ENCODE measurements at regions not wholly inside any gene's neighbourhood (a gene's known extent, or its start where the extent isn't known, plus 50 kb on each side); places are given as distances from the start of the nearest gene placed in this dataset.

DNA sequence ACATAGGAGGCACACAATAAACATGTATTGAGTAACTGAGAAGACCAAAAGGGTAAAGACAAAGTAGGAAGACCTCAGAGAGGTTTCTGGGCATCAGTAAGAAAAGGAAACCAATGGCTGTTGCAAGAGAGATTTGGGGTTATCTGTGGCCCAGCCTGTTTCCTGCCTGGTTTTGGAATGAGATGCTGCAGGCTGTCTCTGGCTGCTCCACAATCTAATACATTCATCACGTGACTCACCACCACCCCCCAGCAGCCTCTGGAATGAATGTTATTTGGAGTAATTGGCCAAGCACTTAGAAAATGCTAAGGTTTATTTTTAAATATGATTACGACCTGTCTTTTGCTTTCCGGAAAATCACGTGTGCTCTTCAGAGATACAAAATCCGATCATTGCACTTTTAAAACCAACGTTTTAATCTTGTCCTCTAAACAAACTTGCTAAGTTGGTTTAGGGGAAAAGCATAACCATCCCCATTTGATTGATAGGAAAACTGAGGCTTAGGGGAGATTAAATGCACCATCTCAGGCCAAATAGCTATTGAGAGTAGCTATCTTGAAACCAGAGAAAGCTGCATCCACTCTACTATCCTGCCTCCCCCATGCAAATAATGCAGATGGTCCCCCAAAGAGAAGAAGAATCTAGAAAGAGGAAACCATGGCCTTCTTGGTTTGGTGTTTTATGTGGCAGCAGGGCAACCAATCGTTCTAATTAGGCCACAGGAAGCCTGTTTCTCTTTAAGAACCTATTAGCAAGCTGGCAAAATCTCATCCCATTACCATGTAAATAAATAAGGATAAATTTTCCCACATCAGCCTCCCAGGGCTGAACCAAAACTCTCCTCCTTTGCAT lies 151.8 kb upstream of the ADRA1B start:
- no peak for DNase-seq

DNA sequence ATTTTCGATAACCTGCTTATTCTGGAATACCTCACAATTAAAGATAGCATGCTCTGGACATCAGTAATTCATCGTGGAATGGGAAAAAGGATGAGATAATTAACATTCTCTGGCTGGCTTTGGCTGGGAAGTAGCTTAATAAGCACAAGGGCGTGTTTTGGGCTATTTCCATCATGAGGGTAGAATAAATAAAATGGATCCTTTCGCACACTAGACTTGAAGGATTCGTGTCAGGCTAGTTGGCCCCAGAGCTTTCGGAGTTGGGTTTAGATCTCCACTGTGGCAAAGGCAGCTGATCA lies 151.2 kb upstream of the ADRA1B start:
- no peak for DNase-seq

DNA sequence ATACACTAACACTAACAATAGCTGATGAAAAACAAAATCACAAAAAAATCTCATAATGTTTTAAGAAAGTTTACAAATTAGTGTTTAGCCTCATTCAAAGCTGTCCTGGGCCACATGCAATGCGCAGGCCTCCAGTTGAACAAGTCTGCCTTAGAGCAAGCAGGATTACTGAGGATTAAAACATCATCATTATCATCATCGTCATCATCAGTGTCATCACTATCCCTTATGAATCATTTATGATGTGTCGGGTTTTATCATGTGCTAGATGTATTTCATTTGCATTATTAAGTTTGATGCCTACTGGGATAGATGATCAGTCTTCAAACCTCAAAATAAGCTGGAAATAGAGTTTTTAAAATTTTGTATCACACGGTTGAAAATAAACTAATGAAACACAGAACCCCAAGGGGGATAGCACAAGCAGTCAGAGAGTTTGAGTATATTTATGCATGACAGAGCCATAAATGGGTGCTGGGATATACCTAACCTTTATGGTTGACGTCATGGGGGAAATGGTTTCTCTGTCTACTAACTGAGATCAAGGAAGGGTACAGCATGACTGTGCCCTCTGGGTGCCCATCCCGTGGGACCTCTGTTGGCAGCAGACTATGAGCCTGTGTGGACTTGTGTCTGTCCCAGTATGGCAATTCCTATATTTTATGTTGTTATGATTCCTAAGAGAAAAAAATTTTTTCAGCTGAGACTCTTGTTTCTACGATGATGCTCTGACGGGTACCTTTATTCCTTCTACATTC lies 150.3 kb upstream of the ADRA1B start:
- DNase-seq = no peak

DNA sequence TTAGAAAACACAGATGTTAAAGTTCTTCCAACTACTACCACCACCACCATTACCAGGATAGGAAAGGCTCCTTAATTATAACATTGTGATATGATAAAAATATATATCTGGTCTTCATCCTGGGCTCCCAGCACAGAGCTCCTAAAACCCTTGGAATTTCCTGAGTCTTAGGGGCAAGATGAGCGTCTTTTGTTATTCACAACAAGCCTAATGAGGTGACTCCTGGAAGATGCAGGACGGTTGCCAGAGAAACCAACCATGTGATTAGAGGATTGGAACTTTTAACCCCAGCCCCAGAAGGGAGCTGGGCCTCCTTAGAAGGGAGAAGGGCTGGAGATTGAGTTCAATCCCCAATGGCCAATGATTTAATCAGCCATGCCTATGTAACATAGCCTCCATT lies 148.0 kb upstream of the ADRA1B start:
- DNase-seq = no peak

DNA sequence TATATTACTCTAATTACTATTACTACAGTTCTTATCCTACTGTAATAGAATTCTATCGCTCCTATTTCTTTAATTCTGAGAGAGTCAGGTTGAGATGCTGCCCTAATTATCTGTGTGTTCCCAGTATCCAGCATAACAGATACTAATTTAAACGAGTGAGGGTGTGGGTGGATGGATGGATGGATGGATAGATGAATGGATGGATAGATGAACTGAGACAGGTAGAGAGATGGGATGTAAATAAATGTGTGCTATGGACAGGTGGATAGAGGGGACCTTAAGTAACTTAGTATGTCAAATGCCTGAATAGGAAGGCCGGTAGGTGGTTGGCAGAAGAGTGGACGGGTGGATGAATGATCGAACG lies 143.6 kb upstream of the ADRA1B start:
- DNase-seq = no peak

DNA sequence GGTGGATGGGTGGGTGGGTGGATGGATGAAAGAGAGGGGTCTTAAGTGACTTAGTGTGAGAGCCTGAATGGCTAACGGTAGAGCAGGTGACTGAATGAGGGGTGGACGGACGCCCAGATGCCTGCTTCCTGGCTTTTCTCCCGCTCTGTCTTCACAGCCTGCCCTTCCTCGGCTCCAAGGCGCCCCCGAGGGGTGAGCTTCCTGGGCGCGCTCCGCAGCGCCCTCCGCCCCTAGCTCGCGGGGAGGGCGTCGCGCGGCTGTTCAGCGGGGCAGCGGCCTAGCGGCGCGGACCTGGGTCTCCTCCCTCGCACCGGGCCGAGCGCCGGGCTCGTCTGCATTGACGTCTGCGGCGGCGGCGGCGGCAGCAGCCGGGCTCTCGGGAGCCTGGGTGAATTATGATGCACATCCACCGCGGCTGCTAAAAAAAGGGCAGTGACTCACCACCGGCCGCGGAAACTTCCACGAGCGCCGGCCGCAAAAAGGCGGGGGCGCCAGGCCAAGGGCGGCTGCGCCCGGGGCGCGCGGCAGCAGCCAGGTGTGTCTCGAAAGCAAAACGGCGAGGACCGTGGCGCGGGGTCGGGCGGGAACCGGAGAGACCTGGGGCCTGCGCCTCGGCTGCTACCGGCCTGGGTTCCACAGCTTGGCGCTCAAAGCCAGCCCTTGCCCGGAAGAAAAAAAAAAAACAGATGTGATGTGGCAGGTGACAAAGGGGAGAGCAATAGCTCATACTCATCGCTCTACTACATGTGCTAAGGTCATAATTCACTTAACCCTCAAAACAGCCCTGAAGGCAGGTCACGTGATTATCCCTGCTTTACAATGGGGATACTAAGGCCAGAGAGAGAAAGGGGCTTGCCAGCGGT lies 143.0 kb upstream of the ADRA1B start:
- DNase-seq = peak; percentile 25

DNA sequence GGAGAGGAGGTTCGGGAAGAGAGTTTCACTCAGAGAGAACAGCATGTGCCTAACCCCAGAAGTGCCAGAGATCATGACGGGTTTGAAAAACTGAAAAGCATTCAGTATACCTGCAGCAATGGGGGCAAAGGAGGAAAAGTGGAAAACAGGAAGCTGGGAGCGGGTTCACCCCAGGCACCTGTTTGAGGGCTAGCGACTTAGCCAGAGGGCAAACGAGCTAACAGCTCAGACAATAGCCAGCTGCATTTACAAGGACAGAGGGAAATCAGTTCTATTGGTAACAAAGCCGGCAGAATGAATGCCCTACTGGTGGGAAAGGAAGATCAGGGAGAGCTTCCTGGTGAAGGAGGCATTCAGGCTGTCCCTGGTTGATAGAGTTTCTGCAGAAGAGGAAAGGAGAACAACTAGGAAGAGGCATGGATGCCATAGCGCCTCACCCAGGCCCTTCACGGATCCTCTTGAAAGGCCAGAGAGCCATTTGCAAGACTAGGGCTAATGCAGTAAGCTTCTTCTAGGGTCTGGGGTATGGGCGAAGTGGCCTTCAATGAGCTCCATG lies 141.7 kb upstream of the ADRA1B start:
- DNase-seq = no peak

DNA sequence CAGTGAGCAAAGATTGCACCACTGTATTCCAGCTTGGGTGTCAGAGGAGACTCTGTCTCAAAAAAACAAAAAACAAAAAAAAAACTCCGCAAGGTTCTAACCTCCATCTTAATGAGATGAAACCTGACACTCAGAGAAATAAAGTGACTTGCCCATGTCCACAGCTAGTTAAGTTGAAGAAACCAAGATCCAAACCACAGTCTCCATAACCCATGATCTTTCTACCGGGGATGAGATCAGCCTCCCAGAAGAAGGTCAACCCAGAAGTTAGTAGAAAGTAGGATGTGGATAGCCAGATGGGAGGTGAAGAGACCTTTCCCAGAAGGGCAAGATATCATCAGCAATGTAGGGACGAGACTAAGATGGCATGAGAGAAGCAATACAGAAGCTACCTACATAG lies 140.4 kb upstream of the ADRA1B start:
- DNase-seq = no peak

DNA sequence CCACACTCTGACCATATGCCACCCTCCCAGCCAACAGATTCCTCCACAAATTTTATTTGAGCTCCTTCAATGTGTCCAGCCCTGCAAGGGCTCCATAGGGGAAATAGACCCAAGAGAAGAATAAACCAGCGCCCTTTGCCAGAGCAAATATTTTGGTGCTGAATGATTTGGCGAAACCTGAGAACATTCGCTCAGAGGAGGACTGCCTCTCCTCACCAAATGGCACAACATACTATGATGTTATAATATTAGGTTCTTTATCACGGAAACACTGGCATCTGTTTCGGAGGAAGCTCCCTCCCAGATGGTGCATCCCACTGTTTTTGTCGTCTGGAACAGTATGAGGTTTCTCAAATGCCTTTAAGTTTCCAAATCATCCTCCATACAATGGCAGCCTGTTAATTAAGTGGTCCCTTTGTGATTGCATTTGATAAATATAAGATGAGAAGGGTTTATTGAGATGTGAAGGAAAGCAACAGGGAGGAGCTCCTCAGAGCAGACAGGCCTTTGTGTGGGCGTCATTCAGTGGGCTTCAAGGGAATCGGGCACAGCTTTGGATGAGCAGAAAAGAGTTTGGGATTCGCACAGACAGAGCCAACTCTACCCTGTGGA lies 139.1 kb upstream of the ADRA1B start:
- no peak for DNase-seq

DNA sequence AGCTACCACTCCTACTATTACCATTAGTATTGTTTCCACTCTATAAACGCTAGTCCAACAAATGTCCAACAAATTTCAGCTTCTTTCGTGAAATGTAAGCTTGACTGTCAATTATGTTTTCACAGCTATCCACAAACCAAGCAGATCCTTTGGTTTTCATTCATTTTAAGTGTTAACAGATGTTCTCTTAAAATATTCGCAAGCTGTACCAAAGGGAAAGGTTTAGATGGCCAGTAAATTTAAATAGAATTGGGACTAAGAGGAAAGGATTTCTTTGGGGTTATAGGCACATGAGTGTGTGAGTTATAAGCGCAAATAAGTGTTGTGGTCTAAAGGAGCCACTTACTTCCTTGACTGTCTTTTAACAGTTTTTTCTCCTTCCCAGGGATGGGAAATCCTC lies 136.8 kb upstream of the ADRA1B start:
- DNase-seq = no peak

DNA sequence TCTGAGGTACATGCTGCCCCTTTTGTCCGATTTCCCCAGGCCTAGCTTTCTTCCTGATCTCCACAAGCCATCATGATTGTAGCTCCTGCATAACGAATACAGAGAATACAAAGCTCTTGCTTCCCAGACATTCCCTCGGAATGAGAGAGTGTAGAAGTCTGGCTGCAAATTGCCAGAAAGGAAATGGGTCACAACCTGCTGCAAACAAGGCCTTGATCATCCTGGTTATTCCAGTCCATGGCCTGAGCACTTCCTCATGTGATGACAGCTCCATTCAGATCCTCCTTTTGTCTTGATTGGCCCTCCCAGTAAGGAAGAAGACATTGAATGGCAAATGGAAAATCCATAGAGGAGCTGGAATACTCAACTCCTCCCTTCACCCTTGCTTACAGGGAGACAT lies 136.0 kb upstream of the ADRA1B start:
- no peak for DNase-seq

DNA sequence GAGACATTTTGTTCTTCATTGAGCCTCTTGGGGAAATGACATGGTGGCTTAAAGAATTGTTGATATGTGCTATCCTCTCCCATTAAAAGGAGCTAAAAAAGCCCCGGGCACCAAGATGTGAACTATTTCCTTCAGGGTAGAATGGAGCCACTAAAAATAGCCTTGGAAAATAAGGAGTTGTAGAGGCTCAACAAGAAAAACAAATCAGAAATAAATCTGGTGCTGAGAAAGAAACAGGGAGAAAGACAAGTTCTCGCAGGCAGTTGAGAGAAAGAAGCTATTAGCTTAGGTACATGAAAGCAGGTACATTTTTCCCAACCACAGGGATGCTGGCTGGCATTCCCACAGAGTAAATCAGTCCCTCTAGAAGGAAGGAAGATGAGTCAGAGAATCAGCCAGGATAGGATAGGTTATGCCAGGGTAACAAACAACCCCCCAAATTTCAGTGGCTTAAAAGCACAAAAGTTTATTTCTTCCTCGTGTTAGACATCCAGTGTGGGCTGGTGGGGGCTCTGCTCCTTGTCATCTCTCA lies 134.6 kb upstream of the ADRA1B start:
- DNase-seq = no peak

DNA sequence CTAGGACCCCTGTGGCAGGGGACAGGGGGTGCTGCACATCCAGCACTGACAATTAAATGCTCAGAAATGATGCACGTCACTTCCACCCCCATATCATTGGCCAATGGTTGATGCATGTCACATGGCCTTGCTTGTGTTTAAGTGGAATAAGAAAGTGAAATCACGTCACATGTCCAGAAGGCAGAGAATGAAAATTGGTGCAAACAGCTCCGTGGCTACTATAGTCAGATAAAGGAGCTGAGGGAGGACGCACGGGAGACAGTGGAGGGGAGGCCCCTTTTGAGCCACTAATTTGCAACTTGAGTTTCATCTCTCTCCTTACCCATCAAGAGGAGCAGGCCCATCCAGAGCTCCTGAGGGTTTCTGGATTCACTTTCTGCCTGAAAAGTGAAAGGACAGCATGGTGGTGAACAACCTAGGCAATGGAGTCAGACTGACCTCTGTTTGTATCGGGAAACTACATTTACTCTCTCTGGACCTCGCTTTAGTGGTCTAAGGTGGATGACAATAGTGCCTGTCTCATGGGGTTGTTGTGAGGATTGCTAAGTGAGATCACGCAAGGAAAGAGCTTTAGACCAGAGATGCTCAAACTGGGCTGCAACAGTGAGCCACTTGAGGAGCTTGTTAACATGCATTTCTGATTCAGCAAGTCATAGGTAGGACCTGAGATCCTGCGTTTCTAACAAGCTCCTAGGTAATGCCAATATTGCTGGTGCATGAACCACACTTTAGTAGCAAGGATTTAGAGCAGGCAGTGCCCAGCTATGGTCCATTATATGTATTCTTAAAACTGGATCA lies 133.9 kb upstream of the ADRA1B start:
- DNase-seq = no peak

DNA sequence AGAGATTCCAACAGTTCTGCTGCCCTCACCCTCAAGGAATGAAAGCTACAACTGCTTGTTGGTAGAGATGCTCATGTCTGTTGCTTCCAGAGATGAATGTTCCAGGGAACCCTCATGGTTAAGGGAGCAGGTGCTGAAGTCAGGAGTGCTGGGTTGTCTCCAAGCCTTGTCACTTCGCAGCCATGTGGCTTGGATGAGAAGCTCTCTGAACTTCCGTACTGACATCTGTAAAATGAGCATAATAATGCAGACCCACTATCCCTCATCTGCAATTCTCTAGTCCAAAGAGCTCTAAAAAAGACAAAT lies 133.3 kb upstream of the ADRA1B start:
- DNase-seq = no peak

DNA sequence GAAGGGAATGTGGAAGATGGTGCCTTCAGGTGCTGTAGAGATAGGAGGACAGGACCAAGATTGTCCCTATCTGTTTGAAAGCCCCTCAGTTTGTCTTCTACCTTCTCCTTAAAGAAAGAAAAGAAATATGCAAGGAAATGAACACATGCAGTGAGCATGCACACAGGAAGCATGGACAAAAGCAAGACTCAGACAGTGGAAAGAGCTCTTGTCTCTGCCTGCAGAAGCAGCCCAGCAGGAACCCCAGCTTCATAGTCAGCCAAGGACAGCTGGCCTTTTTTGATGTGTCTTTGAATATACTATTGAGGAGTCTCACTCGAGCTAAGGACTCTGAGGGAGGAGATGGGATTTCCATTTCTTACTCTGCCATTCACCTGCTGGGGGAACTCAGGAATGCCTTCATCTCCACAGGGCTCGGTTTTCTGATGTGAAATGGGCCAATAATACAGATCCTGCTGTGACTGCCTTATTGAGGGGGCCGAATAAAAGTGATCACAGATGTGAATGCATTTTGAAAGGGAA lies 132.5 kb upstream of the ADRA1B start:
- DNase-seq = no peak

DNA sequence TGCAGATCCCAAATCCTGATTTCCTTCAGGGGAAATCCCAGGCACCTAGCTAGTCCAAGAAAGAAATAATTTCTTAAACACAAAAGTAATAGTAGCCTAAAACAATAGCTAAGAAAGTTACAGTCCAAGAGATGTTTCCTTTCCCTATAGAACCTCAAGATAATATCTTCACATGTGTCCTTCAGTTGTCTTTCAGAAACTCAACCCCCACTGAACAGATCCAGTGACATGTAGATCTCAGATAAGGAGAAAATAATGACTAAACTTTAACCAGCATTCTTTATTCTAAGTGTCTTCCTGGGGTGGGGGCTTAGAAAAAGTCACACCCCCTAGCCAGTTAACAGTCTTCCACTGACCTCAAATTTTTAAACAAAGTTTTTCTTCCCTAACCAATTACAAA lies 131.3 kb upstream of the ADRA1B start:
- no peak for DNase-seq

DNA sequence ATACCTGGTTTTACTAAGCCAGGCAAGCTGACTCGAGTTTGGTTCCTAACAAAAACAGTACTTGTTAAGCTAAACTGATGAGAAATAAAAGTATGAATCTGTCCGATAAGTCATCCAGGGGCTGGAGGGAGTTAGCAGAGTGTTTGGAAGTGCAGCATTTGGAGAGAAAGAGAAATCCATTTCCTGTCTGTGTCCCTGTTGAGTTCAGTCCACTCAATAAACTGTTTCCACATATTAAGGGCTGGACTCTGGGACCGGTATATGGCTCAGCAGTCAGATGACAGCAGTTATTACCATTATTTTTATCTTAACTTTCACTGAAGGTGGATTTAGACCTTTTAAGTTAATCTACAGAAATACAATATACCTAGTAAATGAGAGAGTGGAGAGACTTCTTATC lies 130.6 kb upstream of the ADRA1B start:
- no peak for DNase-seq

DNA sequence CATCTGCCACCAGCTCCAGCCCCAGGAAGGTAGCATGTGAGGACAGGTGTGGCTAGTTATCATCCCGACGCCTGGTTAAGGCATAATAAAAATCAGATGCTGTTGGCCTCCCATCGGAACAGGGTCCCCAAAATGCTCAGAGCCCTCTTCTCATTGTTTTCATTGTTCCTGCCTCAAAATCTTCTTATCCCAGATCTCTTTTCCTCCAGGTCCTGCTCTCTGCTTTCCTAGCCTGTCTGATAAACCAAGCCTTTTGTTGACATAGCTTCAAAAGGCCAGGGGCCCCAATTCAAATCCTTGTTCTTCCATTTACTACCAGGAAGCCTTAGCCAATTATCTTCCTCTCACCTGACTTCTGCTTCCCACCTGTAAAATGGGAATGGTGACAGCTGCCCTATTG lies 130.1 kb upstream of the ADRA1B start:
- no peak for DNase-seq

DNA sequence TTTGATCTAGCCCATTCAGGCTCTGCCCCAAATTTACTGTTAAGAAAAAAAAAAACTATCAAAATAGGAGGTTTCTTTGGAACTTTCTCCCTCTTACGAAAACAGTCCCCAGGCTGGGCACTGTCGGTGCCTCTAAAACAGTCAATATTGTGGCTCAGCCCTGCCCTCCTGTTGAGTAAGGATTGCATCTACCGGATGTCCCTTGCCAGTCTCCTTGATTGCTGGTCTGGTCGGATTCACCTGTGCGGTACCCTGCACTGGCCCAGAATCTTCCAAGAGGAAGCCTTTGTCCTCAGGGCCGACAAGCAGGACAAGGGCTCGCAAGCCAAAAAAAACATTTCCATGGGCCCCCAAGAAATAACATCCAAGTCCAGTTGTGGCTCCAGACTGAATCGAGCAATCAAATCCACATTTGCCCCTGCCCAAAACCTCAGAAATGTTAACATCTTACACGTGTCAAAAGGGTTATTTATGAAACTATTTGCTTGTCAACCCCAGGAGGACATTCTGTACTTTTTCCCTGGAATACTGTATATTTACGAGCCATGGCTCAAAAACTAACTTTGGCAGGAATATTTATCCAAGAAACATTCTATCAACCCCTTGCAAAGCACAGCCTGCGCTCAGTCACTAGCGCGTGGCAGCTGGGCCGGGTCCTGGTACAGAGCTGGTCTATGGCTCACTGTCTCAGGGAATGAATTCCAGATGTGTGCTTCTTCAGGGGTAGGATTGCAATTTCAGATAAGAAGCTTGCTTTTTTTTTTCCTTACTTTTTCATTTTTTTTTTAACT lies 129.2 kb upstream of the ADRA1B start:
- DNase-seq = no peak

DNA sequence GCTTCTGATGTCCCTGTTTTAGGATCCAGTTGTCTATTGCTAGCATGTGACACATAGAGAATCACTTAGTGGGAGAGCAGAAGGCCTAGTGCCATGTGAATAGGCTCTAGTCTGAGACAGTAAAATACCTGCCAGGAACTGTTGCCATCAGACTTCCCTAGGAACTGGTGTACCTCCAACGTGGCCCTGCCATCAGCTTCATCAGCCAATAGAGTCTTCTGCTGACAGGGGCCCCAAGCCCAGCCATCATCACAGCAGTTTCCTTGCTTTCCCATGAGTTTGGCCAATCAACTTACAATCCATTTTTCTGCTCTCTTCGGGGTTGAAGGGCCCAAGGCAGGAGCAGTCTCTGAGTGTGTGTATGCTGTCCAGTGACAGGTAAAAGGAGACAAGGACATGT lies 128.4 kb upstream of the ADRA1B start:
- no peak for DNase-seq

DNA sequence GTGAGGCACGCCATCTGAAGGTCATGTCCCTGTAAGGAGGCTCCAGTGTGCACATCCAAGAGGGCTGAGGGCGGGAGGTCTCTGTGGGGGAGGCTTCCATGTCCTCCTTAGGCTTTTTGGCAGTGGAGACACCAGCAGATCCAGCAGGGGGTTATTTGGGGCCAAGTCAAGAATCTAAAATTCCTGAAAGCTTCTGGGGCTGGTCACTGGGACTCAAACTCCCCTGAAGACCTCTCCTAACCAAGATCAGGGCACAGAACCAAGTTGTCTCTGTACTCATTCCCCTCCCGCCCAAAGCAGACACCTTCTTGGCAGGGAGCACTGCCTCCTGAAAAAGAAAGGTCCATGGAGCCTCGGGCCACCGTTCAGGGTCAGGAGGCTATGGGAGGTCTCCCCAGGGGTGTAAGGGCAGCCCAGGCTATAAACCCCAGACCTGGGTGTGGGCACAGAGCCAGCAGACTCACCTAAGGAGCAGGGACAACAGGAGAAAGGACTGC lies 127.4 kb upstream of the ADRA1B start:
- DNase-seq = no peak

All from T-helper 9 cell (primary cell).